Hippocampal formation (tissue), 2 donors: ENCODE measurements at regions not wholly inside any gene's neighbourhood (a gene's known extent, or its start where the extent isn't known, plus 50 kb on each side); places are given as distances from the start of the nearest gene placed in this dataset.
"Not testable (repeated sequence)": the region's sequence is repeated elsewhere in the genome, so short reads cannot be mapped to it uniquely, and the experiment has no call there.

Experiments
- DNase-seq, 2 donors: peaks; one replicate each; lab custom pipeline; 2025; lab: John Stamatoyannopoulos, UW

DNA sequence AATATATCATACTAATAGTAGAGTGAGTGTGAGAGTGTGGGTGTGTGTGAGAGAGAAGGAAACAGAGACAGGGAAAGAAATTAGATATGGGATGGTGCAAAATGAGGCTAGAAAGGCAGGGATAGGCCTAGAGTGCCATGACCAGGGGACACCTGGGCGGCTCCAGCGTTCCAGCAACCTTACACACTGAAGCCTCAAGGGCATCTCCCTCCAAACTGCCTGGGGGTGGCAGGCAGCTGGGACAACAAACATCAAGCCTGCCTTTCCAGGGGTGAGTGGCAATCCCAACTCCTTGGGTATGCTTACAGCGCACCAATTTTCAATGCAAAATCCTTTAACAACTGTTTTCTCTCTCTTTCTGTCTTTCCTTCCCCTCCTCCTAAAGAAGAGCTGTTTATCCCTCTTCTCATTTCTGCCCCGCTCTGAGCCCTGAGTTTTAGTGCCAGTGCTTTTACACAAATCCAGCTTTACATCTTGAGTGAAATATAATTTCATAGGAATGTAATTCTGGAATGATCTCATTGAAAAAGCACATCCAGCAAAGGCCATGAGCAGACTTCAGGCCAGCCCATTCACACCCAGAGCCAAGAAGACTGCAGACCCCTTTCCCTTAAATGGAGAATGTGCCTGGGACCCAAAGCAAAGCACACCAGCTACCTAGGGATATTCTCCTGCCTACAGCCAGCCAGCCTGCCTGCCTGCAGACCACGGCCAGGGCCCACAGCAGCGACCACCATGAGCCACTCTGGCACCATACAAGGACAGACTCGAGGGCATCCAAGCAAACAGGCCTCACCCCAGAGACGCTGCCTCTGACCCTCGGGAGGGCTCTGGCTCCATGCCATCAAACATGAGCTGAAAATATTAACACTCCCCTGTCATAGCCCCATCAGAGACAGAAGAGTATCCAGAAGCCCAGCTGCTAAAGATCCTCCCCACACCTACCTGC, 90.3 kb downstream of the RPL27A start:
- DNase-seq, result no peak

DNA sequence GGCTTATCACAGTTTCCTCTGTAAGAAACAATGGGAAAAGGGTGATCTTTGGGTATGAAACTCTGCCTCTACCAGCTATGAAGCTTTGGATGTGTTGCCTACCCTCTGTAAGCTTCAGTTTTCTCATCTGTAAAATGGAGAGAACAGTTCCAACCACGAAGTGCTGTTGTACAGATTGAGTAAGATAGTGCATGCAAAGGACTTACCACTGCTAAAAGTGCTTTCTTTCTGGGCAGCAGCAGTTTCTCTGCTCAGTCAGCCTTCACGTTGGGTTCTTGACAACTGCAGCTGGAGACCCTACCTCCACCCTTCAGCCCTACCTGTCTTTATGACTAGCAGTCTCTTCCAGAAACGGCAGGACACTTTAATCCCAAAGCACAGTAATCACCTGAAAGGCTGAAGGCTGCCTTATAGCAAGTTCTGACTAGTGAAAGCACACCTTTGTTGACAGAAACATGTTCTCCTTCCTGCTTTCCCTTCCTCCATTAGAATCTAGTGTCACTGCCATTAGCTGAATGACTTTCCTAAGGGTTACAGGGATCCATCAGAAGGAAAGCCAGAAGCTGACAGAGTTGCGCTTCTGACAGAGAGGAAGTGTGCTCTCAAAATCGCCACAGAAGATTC, 91.4 kb downstream of the RPL27A start:
- DNase-seq, result no peak

DNA sequence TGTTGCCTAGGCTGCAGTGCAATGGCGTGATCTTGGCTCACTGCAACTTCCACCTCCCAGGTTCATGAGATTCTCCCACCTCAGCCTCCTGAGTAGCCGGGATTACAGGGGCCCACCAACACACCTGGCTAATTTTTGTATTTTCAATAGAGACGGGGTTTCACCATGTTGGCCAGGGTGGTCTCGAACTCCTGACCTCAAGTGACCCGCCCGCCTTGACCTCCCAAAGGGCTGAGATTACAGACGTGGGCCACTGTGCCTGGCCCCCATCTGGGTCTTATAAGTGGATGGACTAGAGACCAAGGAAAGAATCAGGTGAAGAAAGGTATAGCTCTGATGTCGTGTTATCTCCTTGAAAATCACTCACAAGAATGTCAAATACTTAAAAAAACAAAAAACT, 92.3 kb downstream of the RPL27A start:
- not testable (repeated sequence) for DNase-seq

DNA sequence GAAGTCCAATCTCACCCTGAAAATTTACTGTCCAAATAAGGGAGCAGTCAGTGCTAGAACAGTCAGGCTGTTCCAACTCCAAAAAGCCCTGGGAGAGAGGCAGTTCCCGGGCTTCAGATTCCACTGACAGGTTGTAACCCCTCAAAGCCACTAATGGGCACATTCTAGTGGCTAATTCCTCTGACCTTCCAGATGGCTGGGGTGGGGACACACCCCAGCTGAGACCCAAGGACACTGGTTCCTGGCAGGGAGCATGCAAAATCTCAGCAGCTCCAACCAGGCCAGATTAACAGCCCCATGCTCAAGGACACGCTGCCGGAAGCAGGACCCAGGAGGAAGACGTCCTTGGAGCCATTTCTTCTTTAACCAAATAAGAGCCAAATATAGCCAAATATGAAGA, 92.7 kb downstream of the RPL27A start:
- DNase-seq, result no peak

DNA sequence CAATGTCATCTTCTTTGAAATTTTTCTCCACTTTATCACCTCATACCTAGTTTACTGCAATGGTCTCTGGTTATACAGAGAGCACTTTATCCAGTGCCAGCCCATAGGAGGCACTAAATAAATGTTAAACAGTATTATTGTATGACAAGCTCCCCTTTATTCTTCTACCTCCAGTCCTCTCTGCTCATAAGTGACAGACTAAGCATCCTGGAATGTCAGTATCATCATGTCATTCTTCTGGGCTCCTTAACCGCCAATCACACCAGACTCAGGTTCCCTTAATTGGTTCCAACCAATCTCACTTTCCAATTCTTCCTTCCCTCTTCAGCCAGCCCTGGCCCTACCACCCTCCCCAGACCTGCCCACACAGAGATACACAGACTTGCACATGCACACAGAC, 93.1 kb downstream of the RPL27A start:
- DNase-seq, result no peak

DNA sequence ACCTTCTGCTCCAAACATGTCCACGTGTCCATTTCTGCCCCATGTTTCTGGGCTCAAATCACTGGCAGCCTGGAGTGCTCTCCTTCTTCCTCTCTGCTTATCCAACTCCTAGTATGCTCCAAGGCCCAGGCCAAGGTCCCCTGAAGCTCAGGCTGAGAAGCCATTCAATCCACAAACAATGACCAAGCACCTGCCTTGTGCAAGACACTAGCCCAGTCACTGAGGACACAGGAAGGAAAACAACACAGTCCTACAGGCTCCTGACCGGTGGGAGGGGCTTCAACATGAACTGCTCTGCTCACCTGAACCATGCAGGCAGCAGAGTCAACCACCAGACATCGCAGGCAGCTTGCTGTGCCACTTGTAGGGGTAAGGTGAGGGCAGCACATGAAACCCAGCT, 93.6 kb downstream of the RPL27A start:
- DNase-seq, result no peak

DNA sequence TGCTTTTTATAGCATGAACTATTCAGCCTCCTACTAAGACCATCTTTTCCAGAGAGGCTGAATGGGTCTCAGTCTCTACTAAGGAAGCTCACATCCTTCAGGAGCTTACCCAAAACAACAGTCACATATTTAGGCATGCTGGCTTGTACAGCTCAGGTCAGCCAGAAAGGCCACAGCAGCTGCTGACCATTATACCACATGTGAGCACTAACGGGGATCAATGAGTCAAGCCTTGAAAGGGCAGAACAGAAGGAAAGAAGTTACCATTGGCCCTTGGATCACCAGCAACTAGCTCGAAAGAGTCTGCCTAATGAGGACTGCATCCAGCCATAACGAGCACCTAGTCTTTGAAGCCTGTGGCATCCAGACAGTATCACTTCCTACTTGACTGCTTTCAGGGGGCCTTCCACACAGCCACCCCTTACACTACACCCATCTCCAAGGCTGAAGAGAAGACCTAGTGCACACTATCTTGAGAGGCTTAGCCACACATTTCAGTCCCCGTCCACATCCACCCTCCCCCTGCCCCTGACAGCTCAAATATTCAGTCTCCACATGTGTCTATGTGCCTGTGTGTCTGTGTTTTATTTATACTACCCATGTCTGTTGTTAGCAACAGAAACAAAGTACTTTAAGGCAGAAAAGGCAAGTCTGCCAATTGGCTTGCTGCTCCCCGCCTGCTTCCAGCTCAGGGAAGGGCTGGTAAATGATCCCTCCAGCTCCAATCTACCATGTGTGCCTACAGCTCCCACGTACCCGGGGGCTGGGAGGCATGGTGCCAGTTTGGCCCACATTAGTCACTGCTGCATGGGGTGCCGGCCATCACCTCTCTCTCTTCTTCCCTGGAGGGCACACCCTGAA, 95.5 kb downstream of the RPL27A start:
- no peak for DNase-seq

DNA sequence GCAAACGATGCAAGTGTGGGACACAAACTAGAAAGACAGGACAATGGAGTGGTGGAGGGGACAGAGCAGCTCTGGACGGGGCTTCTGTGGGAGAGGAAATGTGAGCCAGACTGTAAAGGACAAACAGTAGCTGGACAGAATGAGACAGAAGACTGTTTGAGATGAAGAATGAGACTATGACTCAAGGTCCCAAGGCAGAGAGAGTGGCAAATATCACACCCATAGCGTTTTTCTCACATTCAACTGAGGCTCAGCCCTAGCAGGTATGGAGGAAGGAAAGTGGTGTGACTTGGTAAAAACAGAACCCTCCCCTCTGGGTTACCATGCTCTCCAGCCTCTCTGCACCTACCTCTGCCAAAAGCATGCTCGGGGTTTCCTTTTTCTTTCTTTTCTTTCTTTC, 96.5 kb downstream of the RPL27A start:
- DNase-seq, result no peak

DNA sequence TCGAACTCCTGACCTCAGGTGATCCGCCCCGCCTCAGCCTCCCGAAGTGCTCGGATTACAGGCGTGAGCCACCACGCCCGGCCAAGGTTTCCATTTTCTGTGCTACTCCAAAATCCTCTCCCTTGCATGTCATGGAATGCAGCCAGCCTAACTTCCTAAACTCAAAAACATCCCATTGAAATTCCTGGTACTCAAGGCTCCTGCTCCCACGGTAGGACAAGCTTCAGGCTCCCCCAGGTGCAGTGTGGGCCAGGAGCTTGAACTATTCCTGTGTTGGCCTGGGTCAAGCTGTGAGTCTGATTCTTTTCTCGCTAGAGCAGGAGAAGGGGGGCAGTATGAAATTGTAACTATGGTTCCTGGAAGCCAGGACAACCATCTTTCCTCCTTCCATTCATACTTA, 97.1 kb downstream of the RPL27A start:
- DNase-seq, result no peak

DNA sequence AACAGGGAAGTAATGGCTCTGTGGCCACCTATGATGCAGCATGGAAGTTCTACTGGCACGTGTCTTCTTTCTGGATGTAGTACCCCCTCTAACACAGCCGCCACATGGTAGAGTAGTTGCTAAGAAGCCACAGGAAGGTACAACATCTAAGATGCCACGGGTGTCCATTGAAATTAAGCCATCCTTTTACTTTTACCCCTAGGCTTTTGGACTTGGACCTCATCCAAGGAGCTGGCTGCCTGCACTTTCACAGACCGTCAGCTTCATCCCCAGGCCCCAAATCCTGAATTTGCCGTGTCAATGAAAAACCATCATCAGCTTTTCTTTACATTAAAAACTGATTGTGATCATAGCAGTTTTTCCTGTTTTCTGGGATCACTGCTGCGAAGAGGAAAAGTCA, 102.4 kb downstream of the RPL27A start:
- DNase-seq, result no peak

DNA sequence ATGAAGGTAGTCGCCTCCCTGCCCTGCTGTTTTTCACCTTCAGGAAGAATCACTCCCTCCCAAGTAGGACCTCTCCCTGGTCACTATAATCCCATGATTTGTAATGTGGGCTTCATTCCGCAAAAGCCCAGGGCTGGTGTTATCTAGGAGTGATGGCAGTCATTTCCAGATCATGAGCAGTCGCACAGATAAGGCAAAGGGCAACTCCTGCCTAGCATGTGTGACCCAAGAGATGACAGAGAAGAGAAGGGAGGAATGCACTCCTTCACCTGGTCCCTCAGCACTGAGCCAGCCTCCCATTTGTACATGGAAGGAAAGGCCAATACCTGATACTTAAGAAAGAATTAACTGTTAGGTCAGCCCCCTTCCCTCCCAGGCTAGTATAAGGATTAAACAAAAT, 102.9 kb downstream of the RPL27A start:
- no peak for DNase-seq

DNA sequence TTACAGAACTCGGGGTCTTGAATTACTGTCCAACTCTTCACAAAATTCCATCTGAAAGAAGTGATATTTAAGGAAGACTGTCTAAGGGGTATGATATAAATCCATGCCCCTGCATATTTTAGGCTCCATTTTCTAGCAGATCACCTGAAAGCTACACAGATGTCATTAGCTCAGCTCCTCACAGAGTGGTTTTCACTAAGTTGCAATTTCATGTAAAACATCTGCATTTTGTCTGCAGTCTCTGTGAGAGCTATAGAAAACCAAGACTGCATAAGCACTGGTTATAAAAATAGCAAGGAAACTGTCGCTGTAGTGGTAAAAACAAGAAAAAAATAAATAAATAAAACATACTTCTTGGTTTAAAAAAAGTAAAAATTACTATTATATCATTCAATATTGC, 103.4 kb downstream of the RPL27A start:
- no peak for DNase-seq

DNA sequence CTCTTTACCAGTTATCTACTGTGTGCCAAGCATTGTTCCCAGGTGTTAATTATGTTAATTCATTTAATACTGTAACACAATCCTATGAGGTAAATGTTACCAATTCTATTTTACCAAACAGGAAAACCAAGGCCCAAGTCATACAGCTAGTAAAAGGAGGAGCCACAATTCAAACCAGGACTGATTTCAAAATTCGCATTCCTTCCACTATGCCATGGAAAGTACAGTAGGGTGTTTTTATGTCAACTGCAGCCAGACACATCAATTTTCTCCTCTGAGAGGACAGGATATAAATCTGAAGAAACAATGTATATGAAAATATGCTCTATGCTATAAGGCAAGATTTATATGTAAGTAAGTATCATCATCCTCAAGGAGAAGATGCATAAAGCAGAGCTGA, 104.3 kb downstream of the RPL27A start:
- no peak for DNase-seq

DNA sequence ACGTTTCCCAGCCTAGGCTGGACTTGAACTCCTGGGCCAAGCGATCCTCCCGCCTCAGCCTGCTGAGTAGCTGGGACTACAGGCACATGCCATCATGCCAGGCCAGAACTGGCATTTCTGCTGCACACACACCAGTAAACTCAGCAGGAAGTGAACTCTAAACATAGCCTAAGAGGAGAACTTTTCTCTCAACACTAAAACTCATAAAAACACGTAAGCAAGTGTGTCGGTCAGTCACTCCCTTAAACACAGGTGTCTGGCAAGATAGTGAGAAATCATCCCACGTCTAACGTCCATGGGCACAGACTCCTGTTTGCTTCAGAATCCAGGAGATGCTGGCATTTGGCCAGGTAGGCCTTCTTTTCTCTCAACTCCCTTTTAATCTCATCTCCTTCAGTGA, 104.8 kb downstream of the RPL27A start:
- no peak for DNase-seq

DNA sequence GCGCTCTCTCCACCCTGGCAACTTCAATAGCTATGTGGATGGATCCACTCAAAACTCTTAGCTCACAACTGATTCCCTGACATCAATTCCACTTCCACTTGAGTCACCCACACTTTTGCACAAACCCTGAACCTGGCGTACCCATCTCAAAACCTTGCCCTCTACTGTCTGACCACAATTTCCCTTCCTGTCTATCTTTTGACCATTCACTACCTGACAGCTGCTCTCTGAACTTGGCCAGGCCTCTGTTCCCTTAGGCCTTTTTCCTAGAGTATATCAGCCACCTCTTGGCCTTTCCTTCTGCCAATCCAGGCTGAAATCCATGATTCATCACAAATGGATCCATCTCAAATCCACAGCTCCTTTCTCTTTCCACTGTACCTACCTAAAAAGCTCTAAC, 106.0 kb downstream of the RPL27A start:
- no peak for DNase-seq

DNA sequence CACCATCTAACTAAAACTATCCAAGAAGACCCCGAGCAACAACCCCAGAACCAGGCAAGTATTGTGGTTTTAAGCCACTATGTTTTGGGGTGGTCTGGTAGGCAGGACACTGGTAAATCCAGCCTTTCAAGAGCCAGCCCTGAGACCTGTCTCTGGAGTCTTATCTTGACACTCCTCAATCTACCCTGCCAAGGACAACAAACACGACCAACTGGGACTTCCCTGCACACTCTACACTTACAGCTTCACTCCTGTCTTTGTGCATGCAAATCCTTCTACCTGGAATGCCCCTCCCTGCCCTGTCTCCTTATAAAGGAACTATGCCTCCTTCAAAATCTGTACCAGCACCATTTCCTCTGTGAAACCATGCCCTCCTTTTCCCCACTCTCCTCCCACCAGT, 107.3 kb downstream of the RPL27A start:
- no peak for DNase-seq

DNA sequence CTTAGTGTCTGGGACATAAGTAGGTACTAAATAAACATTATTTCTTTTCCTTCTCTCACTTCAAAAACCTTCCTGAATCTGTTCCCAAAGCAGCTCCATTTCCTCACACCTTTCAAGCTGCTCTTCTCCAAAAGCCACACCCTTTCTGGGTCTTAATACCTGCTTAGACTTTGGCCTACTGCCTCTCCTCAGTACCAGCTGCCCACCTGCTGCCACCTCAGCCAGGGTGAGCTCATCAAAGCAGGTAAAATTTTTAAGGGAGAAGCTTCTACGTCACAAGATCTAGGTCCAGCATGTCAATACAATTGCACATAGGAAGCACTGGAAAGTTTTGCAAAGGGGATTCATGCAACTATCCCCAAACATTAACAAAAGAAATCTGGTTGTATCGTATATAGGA, 108.4 kb downstream of the RPL27A start:
- DNase-seq, result no peak

DNA sequence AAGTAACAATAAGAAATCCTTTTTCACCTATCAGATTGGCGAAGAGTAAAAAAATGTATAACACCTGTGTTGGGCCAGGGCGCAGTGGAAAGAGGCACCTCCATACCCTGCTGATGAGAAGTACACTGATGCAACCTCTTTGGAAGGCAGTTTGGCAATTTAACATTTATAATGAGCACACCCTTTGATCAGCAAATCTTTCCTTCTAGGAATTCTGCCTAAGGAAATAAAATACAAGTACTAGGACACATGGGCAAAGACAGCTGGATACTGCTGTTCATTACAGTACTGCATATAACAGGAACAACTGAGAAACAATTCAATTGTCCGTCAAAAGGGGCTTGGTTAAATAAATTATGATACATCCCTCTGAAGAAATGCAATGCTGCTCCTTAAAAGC, 110.1 kb downstream of the RPL27A start:
- DNase-seq, result no peak

DNA sequence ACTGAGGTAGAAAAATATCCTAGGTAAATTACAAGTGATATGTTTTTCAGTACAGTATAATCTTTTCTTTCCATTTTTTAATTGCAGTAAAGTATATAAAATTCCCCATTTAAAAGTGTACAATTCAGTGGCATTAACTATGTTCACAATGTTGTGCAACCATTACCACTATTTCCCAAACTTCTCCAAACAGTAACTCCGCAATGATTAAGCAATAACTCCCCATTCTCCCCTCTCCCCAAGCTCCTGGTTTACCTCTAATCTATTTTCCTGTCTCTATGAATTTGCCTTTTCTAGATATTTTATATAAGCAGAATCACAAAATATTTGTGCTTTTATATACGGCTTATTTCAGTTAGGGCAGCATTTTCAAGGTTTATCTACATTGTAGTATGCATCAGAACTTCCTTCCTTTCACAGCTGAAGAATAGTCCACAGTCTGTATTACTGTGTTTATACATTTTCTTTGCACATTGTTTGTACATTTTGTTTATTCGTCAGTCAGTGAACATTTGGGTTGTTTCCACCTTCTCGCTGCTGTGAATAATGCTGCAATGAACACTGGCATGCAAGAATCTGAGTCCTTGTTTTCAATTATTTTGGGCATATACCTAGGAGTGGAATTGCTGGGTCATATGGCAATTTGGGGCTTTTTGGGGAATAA, 110.7 kb downstream of the RPL27A start:
- DNase-seq, result no peak

DNA sequence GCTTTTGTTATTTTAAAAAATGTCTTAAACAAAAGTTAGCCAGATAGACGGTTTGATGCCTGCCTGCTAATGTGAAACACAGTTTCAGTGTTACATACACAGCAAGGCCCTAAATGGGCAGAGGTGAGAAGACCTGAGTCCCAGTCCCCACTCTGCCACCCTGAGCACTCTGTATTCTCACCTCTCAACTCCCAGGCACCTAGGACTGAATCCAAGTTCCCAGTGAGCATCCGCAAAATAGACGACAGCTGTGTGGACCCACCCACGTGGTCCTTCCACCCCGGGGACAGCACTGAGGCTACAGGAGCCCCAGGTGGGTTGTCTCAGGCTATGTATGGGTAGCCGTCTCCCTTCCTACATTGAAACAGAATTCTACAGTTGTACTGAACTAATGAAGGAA, 111.5 kb downstream of the RPL27A start:
- no peak for DNase-seq

DNA sequence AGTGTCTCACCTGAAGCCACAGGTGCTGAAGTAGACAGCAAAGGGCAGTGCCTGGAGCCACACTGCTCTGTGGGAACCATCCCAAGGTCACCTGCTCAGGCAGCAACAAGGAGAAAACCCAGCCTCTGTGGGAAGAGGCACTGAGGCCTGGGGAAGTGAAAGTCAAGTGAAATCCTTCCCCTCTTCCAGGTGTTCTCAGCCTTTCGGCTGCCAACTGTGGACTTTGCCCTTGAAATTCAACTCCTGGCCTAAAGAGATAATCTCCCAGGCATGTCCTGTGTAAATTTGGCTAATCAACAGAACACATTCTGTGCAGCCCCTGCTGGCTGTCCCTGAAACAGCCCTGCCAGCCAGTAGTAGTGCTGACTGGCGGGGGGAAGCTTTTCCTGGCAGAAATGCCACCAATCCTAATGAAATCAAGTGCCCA, 112.1 kb downstream of the RPL27A start:
- no peak for DNase-seq

DNA sequence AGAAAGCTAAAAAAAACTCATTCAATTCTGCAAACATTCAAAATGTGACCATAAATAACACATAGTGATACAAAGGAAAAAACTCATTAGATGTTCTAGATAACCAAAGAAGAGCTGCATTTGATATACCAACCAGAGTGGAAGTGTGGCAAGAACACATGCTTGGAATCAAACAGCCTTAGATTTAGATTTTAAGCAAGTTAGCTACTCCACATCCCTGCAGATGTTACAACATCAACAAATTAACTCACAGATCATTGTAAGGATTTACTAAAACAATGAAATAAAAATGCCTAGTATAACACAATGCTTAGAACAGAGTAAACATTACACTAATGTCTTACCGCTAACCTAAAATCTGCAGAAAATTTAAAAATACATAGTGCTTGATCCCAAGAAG, 114.0 kb upstream of the AKIP1 start:
- DNase-seq, result no peak
